LHCN-M2 (cell line): ENCODE measurements at regions not wholly inside any gene's neighbourhood (a gene's known extent, or its start where the extent isn't known, plus 50 kb on each side); places are given as distances from the start of the nearest gene placed in this dataset.

Source experiments
- DNase-seq: peaks from one replicate; pipeline ENCODE4 v3.0.0-alpha.2; 2012; ENCODE audit warnings: low read depth

DNA sequence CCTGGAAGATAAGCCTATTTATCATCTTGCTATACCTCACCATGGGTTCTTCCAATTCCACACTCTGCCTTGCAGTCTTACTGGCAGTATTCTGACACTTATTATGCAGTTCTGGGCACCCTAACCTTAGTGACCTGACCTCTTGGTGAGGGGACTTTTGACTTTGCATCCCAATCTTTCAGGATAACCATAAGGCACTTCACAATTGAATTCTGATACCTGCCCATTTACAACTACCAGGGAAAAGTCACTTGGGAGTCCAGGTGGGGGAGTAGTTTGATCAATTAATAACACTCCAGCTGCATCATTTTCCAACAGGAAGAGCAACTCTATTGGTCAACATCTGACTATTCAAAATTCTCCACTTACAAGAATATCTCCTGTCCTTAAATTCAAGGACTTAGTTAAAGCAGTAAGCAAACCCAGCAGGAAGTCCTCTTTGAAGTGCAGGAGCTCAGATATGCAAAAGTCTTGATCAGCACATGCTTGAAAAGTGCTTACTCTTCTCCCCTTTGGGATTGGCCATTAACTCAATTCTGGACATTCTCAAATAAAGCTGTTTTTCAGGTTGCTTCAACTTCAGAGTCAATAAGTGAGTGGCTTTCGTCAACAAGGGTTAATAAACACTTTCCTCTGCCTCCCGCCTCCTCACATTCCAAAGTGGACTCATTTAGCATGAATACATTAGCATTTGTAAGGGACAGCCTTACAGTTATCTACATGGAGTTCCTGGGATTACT is 177.4 kb upstream of the NRIP1 start:
- DNase-seq: peak; percentile 40

DNA sequence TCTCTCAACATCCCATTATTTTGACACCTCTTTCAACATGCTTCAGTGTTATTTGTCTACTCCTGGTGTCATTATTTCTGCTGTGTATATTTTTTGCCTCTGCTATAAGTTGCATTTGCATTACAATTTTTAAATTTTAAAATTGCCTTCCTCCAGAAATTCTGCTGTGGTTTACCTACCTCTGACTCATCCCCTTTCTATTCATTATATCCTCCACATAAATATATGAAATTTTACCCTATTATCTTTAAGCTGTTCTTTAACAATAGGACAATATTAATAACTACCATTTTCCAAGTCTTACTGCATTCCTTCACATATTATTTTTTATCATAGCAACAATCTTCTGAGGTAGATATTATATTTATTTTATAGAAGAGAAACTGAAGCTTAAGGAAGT is 178.1 kb upstream of the NRIP1 start:
- DNase-seq: no peak

DNA sequence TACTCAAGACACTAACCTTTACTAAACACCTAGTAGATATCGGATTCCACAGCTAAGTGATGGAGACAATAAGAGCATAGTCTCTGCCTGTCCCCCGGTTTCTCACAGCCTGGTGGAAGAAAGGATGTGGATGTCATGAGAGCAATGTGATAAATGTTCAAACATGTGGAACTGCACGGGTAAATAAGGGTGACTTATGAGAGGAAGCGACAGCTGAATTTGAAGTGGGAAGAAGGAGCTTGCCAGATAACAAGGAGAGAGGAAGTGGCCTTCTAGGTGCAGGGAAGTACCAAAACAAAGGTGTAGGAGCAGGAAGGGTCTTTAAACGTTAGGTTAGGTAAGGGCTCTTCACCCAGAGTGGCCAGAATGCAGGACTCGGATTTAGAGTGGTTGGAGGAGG is 178.6 kb upstream of the NRIP1 start:
- DNase-seq: peak; percentile 43

- DNase-seq: no peak
These were observed 182.8 kb upstream of the NRIP1 start for GRCh38 chr21:15247613-15248012.

- peak; percentile 99 for DNase-seq
These were observed 184.6 kb upstream of the NRIP1 start for GRCh38 chr21:15249285-15249993.

DNA sequence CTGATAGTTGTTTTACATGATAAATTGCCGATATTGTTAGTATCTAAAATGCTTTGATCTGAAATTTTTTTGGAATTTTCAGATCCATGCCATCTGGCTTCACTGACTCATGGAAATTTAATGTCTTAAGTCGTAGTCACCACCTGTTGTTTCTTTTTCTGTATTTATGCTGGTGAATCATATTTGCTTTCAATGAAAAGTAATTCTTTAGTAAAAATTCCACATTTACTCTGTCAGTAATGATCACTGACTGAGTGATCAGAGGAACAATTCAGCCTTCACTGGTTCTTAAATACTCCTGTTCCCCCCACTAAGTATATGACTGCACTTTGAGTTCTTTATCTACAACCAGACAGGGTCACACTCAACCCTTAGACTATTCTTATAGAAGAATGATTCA is 185.6 kb upstream of the NRIP1 start:
- peak; percentile 88 for DNase-seq

DNA sequence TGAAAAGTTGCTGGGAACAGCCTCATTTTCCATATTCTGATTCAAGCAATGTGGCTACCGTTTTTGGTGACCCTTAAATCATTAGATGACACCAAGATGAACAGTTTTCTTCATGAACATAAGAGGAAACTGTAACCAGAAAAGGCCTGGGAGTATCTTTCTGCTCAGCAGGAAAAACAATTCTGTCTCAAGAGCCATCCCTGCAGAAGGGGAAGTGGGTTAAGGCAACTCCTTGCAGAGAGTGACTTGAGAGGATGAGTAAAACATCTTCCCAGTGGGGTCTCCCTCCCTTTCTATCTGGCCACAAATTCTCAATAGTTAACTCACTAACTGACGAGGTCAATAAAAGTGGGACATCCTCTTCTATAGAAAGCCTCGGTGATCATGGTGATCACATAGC is 187.6 kb upstream of the NRIP1 start:
- no peak for DNase-seq

- no peak for DNase-seq
These were observed 189.3 kb upstream of the NRIP1 start for GRCh38 chr21:15254111-15254510.

GRCh38 chr21:15255261-15255660 is 190.5 kb upstream of the NRIP1 start:
- DNase-seq: no peak

GRCh38 chr21:15255763-15256162 is 191.0 kb upstream of the NRIP1 start:
- no peak for DNase-seq

DNA sequence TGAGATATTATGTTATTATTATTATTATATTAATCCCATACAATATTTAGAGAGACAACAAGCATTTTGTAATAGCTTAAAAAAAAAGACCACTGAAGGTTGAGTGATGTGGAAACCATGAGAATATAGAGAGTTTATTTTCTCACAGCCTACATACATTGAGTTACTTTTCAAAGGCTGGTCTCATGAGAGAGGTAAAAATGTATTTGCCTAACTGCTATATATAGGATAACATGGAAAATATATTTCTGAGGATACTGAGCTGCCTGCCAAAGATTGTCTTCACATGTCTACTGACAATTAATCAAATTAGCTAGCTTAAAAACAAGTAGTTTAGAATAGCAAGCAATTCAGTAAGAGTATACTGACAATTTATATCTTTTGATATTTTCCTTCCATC is 192.2 kb upstream of the NRIP1 start:
- no peak for DNase-seq

DNA sequence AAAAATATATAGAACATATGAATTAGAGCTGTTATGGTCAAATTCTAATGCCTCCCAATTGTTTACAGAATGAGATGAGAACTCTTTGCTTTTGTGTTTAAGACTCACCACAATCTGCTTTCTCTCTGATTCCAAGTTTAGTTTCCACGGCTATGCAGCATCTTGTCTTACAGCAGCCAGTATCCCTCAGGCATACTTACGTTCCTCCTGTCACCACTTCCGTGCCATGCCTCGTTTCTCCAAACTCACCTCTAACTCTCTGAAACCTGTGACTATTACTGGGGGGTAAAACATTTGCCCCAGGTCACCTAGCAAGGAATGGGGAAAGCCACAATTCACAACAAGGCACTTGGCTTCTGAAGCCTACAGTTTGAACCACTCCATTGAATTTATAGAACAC is 192.8 kb upstream of the NRIP1 start:
- DNase-seq: no peak

GRCh38 chr21:15259824-15260223 is 195.0 kb upstream of the NRIP1 start:
- DNase-seq: no peak

GRCh38 chr21:15260604-15261003 is 195.8 kb upstream of the NRIP1 start:
- no peak for DNase-seq

- no peak for DNase-seq
These were observed 199.4 kb upstream of the NRIP1 start for GRCh38 chr21:15264084-15264665.

GRCh38 chr21:15272171-15272570 is 207.4 kb upstream of the NRIP1 start:
- DNase-seq: no peak

GRCh38 chr21:15272591-15272990 is 207.8 kb upstream of the NRIP1 start:
- peak; percentile 62 for DNase-seq

DNA sequence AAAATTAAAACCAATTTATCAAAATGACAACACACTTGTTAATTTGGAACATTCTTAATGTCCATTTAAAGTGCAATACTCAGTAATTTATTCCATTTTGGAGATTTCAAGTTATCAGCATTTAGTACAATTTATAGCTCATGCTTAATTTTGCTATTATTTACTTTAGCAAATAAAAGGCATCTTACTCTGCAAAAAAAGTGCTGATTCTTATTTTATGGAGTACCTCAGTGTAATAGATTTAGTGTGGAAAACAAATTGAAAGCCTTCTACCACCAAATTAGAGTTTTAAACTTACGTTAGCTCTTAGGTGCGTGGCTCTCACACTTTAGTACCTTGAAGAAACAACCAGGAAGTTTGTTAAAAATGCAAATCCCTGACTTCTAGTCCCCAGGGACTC is 208.4 kb upstream of the NRIP1 start:
- DNase-seq: no peak

DNA sequence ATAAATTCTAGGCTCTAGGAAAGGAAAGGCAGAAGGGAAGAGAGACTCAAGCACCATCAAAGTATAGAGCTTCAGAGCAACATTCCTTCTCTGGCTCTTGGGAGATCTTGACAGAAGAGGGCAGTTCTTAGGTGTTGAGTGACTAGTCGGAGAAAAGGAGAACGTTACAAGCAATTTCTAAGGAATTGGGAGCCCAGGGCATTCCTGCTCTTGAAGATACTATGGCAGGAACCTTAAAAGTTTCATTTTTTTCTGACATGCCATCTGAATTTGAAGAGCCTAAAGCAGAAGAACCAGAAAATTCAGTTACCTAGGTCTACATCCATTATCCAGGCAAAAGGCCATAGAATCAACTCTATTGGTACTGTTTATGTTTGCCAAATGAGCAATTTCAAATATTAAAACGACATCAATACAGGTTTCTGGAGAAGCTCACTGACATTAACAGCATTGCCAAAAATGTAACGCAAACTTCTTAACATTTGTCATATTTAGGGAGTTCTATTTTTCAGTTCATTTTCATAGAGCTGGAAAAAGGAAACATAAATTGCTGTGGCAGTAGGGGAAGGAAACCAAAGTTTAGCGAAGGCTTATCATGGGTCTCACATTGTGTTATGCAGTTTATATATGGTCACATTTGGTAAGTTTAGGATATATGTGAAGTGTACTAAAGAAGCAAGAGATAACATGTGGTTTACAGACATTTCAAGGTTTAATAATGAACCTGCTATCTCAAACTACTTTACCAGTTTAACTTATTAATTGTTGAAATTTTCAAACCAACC is 210.1 kb upstream of the NRIP1 start:
- DNase-seq: no peak

DNA sequence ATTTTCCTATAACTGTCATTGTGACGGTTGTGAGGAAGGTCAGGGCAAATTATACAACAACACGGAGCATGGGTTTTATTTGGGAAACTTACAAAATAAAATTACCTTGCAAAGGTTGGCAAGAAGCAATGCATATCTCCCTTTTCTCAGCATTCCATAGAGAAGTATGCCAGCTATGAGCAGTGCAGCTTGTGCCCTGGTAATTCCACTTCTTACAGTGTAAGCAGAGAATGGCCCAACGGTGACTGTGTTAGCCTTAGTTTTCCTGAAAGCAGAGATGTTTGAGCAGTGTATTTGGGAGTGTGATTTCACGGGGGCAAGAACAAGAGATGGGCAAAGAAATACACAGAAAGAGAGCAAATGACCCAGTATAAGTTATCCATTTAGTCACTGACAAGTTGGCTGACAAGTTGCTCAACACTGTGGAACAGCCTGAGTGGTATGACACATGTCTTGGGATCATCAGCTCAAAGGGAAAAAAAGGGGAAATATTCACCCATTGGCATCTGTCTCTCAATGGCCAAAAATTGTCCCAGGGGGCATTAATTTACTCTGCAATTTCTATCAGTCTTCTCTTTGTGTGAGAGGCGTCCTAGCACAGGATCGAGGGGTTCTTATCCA is 210.9 kb upstream of the NRIP1 start:
- DNase-seq: peak; percentile 47

DNA sequence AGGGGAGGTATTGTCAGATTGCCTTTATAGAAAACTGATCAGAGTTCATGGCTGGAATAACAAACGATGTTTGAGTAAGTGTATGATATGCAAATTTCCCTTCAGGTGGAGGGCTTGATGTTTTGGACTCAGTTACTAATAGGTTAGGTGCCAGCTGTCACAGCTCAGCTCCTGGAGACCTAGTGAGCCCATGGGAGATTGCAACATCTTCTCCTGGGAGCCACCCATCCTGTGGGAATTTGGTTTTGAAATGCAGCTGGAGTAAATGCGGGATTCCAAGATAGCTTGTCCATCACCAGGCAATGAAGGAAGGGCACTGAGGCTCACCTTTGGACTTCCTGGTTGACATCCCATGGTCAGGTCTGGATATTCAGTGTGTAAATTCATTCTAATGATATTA is 211.4 kb upstream of the NRIP1 start:
- peak; percentile 38 for DNase-seq

- no peak for DNase-seq
These were observed 212.7 kb upstream of the NRIP1 start for GRCh38 chr21:15277466-15277865.
